ENCODE measurements at regions not wholly inside any gene's neighbourhood (a gene's known extent, or its start where the extent isn't known, plus 50 kb on each side); places are given as distances from the start of the nearest gene placed in this dataset.

DNA sequence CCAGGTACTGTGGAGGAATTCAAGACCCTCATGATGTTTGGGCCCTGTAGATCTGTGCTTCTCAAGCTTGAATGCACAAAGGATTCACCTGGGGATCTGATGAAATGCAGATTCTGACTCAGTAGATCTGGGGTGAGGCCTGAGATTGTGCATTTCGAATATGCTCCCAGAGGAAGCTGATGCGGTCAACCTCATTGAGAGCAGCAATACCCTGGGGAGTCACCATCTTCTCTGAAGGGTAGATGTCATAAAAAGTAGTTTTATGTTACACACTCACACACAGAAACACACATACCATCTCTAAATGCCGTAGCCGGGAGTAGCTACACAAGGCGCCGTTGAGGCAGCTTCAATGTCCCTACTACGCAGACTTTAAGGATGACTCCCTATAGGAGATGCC, 55.8 kb upstream of the CPEB4 start (continued):
- TF ChIP-seq TBP (IDR thresholded peaks at IDR 0.05; ENCODE audit: low read depth, low read length): no peak
